ENCODE measurements at regions not wholly inside any gene's neighbourhood (a gene's known extent, or its start where the extent isn't known, plus 50 kb on each side); places are given as distances from the start of the nearest gene placed in this dataset.

DNA sequence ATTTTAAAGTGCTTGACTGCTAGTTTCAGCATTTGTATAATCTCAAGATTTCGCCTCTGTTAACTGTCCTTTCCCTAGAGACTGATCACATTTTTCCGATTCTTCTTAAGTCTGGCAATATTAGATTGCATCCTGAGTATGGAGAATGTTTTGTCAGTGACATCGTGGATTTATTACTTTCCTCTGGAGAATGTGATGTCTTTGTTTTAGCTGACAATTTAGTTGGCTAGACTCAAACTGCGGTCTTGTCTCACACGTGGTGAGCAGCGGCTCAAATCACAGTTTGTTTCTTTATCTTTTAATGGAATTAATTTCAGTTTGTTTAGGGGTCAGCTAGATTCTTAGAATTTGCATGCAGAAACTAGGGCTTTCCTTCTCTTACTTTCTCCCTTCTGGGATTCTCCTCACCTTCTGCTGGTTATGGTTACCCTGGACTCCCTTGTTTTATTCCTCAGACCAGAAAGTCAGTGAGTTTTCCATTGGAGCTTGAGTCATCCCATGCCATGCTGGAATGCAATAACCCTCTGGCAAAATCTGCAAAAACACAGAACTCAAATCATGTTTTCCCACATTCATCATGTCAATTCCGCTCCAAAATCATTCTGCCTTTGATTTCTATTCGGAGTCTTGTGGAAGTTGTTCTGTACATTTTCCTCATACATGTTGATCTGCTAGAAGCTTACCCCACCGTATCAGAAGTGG lies 327.2 kb upstream of the TRIB2 start:
- no peak for DNase-seq (ENCODE audit: low read depth)
- Histone ChIP-seq H3K27me3 (ENCODE audit: control insufficient read depth, insufficient read depth, low read length) (no peaks in the 10 kb centered on the region), H3K4me3 (ENCODE audit: low read depth, low read length) (no peak overlapping the region), H3K36me3 (ENCODE audit: control insufficient read depth, insufficient read depth, low read length) (no peaks in the 10 kb centered on the region)
- TF ChIP-seq, protein P1, sequence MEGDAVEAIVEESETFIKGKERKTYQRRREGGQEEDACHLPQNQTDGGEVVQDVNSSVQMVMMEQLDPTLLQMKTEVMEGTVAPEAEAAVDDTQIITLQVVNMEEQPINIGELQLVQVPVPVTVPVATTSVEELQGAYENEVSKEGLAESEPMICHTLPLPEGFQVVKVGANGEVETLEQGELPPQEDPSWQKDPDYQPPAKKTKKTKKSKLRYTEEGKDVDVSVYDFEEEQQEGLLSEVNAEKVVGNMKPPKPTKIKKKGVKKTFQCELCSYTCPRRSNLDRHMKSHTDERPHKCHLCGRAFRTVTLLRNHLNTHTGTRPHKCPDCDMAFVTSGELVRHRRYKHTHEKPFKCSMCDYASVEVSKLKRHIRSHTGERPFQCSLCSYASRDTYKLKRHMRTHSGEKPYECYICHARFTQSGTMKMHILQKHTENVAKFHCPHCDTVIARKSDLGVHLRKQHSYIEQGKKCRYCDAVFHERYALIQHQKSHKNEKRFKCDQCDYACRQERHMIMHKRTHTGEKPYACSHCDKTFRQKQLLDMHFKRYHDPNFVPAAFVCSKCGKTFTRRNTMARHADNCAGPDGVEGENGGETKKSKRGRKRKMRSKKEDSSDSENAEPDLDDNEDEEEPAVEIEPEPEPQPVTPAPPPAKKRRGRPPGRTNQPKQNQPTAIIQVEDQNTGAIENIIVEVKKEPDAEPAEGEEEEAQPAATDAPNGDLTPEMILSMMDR (IDR thresholded peaks at IDR 0.05; ENCODE audit: insufficient read depth, low read length, poor library complexity, severe bottlenecking), result no peak

DNA sequence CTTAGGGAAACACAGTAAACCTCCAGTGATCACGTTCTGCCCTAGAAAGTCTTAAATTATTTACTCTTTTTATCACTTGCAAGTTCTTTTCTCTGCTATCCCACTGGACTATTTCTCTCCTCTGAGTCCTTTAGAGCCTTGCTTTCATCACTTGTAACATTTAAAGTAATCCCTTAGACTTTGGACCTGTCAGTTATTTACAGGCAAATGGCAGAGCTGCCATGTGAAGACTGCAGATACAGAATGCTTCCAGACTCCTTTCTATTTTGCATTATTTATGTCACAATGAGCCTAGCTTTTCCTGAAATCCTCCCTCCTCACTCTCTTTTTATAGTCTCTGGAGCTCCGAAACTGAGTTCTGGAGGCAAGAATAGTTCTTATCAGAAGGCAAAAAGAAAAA lies 325.6 kb upstream of the TRIB2 start:
- Histone ChIP-seq H3K36me3 (ENCODE audit: control insufficient read depth, insufficient read depth, low read length) (no peaks in the 10 kb centered on the region), H3K4me3 (ENCODE audit: low read depth, low read length) (no peak overlapping the region), H3K27me3 (ENCODE audit: control insufficient read depth, insufficient read depth, low read length) (no peaks in the 10 kb centered on the region)
- TF ChIP-seq, protein P1 (IDR thresholded peaks at IDR 0.05; ENCODE audit: insufficient read depth, low read length, poor library complexity, severe bottlenecking), result no peak
- no peak for DNase-seq (ENCODE audit: low read depth)

DNA sequence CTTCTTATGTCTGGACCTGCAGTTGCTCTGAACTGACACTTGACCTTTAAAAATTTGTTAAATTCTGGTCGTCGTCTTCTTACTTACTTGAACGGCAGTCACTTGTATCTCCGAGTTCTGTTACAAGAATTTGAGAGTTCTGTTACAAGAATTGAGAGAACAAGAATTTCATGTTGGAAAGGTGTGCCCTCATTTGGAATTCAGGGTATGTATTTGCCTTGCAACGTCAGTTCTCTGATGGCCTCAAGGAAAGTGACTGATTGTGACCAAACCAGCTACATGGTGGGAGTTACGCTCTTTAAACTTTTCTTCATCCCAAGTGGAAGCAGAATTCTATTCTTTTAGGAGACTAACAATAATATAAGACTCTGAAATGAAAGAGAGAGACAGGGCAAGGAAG lies 320.0 kb upstream of the TRIB2 start:
- H3K4me3 ChIP-seq (ENCODE audit: low read depth, low read length), result no peak overlapping the region
- DNase-seq (ENCODE audit: low read depth), result no peak
- no peaks in the 10 kb centered on the region for H3K27me3 ChIP-seq (ENCODE audit: control insufficient read depth, insufficient read depth, low read length)
- H3K36me3 ChIP-seq (ENCODE audit: control insufficient read depth, insufficient read depth, low read length), result no peaks in the 10 kb centered on the region
- TF ChIP-seq, protein P1 (IDR thresholded peaks at IDR 0.05; ENCODE audit: insufficient read depth, low read length, poor library complexity, severe bottlenecking), result no peak

DNA sequence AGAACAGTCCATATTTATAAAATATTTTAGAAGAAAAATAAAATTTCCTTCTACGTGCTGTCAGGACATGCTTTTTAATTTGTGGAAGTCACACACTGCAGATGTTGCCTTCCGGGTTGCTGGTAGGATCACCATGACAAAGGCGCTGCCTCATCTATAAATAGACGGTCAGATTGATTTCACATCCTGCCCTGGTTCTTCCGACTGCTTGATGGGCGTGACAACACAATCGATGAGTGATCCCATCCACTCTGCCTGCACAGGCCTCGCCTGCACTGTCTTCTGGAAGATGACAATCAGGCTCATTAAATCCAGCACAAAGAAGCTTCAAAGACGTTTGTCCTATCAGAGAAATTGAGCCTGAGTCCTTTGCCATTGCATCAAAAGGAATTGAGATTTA lies 318.9 kb upstream of the TRIB2 start:
- no peaks in the 10 kb centered on the region for H3K36me3 ChIP-seq (ENCODE audit: control insufficient read depth, insufficient read depth, low read length)
- H3K27me3 ChIP-seq (ENCODE audit: control insufficient read depth, insufficient read depth, low read length), result no peaks in the 10 kb centered on the region
- no peak for DNase-seq (ENCODE audit: low read depth)
- H3K4me3 ChIP-seq (ENCODE audit: low read depth, low read length), result no peak overlapping the region
- TF ChIP-seq, protein P1 (IDR thresholded peaks at IDR 0.05; ENCODE audit: insufficient read depth, low read length, poor library complexity, severe bottlenecking), result no peak

DNA sequence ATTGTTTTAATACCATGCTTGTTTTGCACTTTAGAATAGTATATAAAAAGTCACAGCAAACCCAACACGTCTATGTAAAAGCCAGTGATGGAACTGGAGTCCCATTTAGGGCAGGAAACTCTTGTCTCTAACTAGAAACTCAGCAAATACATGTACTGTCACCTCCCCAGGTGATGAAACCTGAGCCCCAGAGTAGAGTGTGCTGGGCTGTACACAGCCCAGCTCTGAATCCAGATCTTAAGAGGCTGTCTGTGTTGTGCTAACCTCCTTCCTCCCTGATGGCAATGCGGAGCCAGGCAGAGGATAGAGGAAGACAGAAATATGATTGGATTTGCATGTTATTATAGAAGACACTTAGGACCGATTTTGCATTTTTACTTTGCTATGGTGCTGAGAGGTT lies 317.5 kb upstream of the TRIB2 start:
- TF ChIP-seq, protein P1 (IDR thresholded peaks at IDR 0.05; ENCODE audit: insufficient read depth, low read length, poor library complexity, severe bottlenecking), result no peak
- H3K27me3 ChIP-seq (ENCODE audit: control insufficient read depth, insufficient read depth, low read length), result no peaks in the 10 kb centered on the region
- no peaks in the 10 kb centered on the region for H3K36me3 ChIP-seq (ENCODE audit: control insufficient read depth, insufficient read depth, low read length)
- H3K4me3 ChIP-seq (ENCODE audit: low read depth, low read length), result no peak overlapping the region
- DNase-seq (ENCODE audit: low read depth), result no peak

DNA sequence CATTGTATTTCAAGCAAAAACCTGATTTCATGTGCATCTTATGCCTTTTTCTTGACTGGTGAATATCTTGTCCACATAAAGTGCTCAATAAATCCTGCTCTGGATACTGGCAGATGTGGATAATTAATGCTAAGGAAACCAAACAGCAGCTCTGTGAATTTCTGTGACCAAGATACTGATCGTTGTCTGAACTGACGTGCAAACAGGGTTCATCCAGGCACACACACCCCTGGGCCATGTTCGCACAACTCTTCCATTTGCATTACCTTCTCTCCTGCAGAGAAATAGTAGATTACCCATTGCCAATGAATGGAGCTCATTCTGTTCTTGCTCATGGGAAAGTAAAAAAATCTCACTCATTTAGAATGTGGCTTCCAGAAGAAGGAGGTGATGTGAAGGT lies 316.2 kb upstream of the TRIB2 start:
- TF ChIP-seq, protein P1 (IDR thresholded peaks at IDR 0.05; ENCODE audit: insufficient read depth, low read length, poor library complexity, severe bottlenecking), result no peak
- no peak for DNase-seq (ENCODE audit: low read depth)
- no peaks in the 10 kb centered on the region for H3K27me3 ChIP-seq (ENCODE audit: control insufficient read depth, insufficient read depth, low read length)

More for the DNA sequence above, 316.2 kb upstream of the TRIB2 start:
- Histone ChIP-seq H3K36me3 (ENCODE audit: control insufficient read depth, insufficient read depth, low read length) (no peaks in the 10 kb centered on the region), H3K4me3 (ENCODE audit: low read depth, low read length) (no peak overlapping the region)
